Panc1 (cell line): ENCODE measurements at regions not wholly inside any gene's neighbourhood (a gene's known extent, or its start where the extent isn't known, plus 50 kb on each side); places are given as distances from the start of the nearest gene placed in this dataset.

ENCODE experiments used
- CTCF ChIP-seq: fragments of 450-650 bp; IDR thresholded peaks from 2 replicates; pipeline ENCODE4 v1.5.1; 2017; ENCODE audit warnings: mild to moderate bottlenecking
- SIN3A ChIP-seq: IDR thresholded peaks from 2 replicates; pipeline ENCODE4 v1.6.1; 2012; ENCODE audit warnings: low read depth, mild to moderate bottlenecking, low read length, moderate library complexity, borderline replicate concordance; ENCODE audit not compliant: insufficient read depth

GRCh38 chr4:174061026-174061425, 222.4 kb downstream of the FBXO8 start:
- TF ChIP-seq SIN3A, result no peak
- no peak for TF ChIP-seq CTCF
